ENCODE measurements at regions not wholly inside any gene's neighbourhood (a gene's known extent, or its start where the extent isn't known, plus 50 kb on each side); places are given as distances from the start of the nearest gene placed in this dataset.

DNA sequence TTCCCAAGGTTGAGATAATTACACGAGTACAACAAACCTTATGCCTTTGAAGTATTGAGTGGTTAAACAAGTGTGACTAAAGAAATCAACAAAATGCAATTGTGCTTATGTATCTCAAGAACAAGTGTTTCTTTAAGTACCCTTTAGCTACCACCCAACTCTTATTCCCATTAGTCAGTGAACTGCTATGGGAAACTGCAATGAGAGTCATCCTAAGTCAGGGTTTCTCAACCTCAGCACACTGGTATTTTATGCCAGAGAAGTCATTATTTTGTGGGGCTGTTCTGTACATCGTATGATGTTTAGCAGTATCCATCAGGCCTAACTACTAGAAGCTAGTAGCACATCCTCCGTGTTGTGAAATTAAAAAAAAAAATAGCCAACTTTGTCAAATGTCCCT lies 549.1 kb upstream of the BOD1L1 start:
- no peak for DNase-seq (ENCODE audit: low spot score)

DNA sequence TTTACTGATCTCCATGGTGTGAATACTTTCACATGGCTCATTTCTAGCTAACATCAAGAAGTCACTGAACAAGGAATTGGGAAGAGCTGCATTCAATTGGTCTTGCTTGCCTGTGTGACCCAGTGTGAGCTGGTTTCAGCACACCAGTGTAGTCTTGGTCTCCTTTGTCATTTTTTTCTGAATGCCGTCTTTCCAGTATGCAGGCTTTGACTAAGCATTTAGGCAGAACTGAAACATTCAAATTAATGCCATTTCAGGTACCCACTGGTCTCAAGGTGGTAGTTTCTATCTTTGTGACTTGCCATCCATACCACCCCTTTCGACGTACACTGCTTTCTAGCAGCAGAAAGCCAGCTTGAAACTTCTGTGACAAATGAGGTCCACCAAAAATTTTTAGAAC lies 550.5 kb upstream of the BOD1L1 start:
- DNase-seq (ENCODE audit: low spot score), result no peak

DNA sequence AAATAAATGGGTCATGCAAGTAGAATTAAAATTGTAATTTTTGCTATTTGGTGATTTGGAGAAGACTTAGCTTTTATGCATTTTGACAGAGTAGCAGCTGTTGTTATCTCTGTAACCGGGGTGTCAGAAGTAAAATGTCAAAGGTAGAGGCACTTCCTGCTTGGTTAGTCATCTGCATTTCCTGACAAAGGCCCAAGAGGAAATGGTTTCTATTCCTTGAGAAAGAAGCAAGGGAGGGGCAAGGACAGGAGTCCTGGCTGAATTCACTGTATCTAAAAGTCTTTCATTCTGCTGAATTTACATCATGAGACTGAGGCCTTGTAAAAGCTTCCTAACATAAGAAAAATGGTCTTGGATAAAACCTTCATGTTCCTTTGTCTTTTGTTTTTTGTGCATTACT lies 550.9 kb upstream of the BOD1L1 start:
- DNase-seq (ENCODE audit: low spot score), result no peak

DNA sequence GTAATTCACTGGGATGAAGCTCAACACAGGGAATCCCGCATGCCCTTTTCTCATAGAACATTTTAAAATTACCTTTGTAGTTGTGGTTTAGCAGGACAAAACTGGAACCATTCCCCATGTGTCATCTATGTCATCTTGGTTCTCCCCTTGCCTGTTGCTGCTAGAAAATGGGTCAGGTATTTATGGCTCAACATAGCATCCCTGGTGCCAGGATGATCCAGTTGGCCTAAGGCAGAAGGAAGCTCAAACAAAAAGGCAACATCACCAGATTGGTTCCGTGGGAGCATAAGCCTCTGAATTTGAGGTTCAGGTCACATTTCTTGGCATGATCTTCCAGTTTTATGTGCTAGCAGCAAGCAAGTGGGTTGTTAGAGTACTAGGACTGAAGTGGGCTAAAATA lies 552.6 kb upstream of the BOD1L1 start:
- no peak for DNase-seq (ENCODE audit: low spot score)

DNA sequence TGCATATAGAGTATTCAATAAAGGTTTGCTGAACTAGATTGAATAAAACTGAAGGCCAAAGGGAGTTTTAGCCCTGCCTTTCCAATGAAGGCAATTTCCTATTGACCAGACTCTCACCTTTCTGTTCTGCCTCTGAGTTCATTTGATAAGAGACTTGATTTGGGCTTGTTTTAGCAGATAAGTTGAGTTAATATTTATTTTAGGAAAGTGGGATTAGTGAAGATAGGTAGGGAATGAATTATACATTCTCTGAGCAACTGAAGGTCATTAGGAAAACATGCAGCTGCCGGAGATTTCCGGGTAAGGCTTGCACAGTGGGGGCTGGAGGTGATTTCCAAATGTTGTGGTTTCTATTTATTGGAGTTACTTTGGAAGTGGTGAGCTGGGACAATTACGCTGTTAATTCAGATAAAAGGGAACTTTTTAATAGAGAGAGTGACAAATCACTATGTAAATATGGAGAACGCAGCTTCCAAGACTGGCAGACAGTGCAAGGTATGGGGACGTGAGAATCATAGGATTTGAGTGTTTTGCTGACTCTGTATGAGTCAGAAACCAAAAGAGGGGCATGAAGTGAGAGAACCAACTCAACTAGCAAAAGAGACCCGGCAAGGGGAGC lies 553.6 kb upstream of the BOD1L1 start:
- no peak for DNase-seq (ENCODE audit: low spot score)

DNA sequence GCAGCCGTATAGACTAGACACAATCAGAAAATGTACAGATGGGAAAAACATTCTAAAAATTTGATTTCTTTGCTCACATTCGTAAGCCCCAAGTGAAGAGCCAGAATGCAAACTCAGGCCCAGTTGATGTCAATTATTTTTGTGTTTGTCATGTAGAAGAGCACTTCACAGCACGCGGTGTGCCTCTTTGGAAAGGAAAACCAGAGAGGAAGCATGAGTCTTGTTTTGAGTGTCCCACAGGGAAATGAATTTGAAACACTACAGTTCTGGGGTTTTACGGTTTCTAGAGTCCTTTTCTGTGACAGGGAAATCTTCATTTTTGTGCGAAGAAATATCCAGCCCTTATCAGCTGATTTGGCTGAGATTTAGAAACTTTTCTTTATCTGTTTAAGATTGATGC lies 554.6 kb upstream of the BOD1L1 start:
- no peak for DNase-seq (ENCODE audit: low spot score)

DNA sequence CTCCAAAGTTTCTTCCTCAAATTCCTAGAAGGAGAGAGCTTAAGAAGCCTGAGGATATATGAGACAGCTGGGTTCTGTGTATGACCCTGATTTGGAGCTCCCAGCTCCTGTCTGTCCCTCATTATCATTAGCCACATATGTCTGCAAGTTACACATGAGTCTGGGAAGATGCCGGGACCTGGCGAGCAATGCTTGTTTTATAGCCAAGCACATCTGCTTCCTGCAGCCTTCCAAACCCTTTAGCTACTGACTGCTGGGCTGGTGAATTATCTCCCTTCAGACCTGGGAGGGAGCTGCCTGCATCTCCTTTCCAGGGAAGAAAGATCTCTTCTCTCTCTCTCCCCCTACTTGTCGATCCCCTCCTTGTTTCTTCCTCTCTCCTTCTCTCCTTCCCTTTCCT lies 556.7 kb upstream of the BOD1L1 start:
- DNase-seq (ENCODE audit: low spot score), result no peak

DNA sequence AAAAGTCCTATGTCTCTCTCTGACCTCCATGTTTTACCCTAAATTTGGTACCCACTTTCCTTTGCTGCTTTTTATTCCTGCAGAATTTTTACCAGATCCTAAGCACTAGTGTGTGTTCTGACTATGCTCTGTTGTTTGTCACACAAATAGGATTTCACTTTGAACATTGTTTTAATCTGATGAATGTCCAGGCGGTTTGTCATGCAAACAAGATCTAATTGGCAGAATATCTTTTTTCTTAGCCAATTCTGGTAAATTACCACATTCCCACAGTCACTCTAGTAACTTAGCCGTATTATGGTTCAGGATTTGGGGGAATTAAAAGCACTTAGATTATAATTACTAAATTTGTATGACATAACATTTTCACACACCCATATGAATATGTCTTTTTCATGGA lies 557.2 kb upstream of the BOD1L1 start:
- DNase-seq (ENCODE audit: low spot score), result no peak

DNA sequence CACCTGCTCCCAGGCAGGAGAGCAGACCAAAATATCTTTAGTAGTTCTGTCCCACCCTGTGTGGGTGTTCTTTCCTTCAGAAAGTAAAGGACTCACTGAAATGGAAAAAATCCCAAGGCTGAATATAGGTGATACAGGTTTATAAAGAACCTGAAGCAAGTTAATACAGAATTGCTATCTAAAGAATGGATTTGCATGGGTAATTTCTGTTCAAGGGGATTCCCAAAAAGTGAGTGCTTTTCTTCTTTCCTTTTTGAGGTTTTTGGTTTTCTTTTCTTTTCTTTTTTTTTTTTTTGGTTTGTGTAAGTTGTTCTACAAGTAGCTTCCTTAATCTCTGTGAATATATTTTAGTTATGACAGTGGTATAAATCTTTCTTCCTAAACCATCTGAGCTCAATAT lies 560.7 kb upstream of the BOD1L1 start:
- no peak for DNase-seq (ENCODE audit: low spot score)

DNA sequence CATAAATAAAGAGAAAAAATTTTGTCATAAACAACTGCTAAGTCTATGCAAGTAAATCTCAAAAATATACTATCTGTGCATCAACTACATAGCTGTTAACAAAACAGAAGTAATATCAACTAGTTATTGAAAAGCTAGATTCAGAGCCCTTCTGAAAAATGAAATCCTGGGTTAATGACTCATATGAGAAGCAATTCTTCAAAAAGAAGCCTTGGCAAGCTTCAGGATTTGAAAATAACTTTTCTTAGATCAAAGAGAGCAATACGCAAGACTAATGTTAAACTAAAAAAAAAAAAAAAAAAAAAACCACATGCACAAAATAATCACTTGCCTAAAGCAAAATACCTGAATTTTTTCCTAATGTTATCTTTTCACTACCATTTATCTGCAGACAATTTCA lies 566.1 kb upstream of the BOD1L1 start:
- no peak for DNase-seq (ENCODE audit: low spot score)

DNA sequence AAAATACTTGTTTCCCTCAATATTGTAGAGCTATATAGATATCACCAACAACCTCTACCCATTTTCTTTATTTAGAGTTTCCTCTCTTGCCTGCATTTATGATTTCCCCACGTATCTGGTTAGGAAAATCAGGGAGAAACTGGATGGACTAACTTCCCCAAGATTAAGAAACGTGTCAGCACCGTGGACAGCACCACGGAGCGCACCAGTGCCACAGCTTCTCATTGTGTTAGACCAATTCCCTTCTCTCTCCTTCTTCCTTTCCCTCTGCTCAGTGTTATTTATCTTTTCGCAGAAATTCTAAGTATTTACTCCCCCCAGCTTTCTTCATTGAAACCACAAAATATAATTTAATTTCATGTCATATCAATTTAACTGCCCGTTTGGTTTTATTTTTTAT lies 568.6 kb upstream of the BOD1L1 start:
- DNase-seq (ENCODE audit: low spot score), result no peak

DNA sequence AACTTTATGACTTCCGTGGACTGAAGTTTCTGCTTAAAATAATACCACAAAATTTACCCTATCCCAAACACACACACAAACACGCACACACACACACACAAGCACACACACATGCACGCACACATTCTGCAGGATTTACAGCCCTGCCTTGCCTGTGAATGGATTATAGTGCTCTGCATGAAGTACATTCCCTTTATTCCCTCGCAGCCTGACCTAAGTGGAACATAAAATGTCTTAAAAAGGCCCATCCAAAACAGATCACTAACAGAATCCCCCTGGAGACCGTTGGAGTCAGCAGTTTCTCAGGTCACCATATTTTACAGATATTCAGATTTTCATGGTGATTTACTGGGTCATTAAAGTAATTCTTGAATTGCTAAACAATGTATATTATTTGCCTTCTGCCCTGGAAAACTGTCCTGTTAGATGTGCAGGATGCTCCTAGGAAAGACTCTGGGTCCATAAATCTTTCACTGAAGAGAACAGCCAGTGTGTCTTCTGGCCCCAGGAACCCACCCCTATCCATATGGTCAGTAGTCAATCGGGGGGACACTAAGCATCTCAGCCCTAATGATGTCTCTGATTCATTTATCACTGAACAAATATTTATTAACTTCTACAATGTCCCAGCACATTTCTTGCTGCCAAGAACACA lies 587.7 kb upstream of the BOD1L1 start:
- no peak for DNase-seq (ENCODE audit: low spot score)

DNA sequence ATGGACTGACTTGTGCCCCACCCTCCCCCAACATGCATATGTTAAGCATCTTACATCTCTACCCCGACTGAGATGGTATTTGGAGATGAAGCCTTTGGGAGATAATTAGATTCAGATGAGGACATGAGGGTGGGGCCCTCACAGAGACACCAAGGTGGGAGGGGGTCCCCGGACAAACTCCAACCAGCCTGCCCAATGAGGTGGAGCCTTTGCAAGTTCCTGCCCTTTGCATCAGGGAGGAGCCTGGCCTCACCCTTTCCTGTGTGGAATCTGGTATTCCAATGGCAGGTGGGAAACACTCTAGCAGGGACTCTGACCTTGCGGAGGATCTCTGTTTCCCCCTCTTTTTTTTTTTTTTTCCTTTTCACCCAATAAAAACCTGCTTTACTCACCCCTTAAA lies 589.9 kb upstream of the BOD1L1 start:
- DNase-seq (ENCODE audit: low spot score), result no peak

DNA sequence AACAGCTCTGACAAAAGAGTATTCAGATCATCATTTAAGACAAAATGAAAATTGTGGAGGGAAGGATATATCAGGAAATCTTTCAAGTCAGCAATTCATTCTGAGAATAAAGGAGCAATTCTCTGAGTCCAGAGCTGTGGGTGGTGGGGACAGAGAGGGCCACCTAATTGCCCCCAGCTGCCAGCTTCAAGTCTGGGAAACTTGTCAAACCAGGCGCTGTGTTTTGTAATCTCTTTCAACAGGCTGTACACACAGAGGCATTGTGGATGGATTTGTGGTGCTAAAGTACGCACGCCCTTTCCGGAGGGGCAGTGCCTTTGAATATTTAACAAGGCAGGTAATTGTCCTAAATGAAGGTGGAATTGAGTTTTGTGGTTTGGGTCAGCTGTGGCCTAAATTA lies 591.1 kb upstream of the BOD1L1 start:
- no peak for DNase-seq (ENCODE audit: low spot score)

DNA sequence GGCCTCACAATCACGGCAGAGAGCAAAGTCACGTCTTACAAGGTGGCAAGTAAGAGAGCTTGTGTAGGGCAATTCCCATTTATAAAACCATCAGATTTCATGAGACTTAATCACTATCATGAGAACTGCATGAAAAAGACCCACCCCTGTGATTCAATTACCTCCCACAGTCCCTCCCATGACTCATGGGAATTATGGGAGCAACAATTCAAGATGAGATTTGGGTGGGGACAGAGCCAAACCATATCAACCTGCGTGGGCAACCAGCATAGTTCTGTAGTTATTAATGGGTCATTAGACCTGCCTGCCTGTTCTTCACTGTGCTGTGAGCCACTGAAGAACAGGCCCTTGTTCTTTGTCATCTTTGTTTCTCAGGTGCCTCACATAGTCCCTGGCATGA lies 593.7 kb upstream of the BOD1L1 start:
- no peak for DNase-seq (ENCODE audit: low spot score)

DNA sequence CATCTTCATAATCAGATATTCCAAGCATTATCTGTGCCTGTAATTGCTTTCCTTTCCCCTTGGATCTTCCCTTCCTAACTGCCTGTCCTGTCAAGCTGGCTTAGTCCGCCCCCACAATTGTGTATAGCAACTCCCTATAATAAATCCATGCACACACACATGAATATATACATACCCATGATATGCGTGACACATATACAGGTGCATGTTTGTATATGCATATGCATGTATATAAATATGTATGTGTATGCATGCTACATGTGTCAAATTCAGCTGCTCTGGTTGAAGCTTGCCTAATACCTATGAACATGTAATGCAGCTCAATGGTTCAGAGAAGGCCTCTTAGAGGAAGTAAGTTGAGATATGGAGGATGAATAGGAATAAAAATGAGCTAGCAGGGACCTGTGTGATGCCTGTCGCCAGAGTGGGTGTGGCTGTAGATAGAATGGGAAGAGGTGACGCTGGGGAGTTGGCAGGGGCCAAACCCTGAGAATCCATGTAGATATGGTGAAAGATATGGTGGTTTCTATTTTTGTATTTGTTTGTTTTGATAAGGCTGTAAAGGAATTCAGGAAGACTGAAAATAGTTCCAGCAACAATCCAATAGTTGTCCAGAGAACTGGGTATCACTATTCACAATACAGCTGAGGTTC lies 595.0 kb upstream of the BOD1L1 start:
- DNase-seq (ENCODE audit: low spot score), result no peak

DNA sequence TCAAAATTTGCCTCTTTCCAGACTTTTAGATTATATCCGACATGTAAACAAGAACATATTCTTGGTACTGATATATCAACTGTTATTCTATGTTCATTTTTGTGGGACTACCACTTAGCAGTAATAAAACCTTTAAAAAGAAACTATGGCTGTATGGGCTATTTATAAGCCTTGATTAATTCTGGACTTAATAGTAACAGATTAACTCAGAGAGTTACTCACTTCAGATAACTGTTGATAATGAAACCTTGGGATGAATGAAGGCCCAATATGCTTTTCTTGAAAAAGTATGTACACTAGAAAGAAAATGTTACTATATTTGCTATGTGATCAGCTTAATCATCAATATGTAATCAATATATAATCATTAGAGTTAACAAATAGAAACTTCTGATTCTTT lies 595.9 kb upstream of the BOD1L1 start:
- DNase-seq (ENCODE audit: low spot score), result no peak

DNA sequence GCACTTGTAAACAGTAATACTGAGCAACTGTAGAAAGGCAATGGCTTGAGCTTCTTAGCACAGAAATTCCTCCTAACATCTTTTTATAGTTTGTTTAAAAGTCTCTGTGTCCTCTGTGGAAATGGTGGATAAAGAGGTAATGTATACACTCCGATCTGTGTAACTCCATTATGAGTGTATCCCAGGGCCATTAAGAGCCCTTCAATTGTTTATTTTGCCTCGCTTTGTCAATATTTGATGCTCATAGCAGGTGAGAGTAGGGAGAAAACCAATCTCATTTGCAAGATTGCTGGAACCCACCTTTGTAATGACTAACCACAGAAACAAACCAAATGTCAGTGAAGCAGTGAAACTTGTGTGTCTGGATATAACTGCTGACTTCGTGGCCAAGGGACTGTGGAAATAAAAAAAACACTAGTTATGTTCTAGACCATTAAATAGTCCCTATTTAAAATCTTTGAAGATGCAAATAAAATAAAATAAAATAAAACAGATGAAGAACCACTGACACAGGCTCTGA lies 598.2 kb upstream of the BOD1L1 start:
- DNase-seq (ENCODE audit: low spot score), result no peak

DNA sequence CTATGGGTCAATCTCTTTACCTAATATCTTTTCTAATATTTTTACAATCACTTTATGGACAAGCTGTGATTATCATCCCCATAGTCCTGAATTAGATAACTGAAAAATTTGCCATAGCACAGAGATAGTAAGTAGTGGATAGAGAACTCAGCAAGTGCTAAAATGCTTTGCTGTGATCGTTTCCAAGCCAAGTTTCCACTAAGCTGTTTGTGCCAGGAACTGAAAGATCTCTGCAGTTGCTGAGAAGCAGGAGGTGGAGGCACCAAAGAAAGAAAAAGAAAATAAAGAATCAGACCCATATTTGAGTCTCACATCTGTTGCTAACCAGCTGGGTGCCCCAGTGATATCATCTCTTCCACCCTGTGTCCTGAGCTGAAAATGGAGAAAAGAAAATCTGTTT lies 605.6 kb upstream of the BOD1L1 start:
- DNase-seq (ENCODE audit: low spot score), result no peak

DNA sequence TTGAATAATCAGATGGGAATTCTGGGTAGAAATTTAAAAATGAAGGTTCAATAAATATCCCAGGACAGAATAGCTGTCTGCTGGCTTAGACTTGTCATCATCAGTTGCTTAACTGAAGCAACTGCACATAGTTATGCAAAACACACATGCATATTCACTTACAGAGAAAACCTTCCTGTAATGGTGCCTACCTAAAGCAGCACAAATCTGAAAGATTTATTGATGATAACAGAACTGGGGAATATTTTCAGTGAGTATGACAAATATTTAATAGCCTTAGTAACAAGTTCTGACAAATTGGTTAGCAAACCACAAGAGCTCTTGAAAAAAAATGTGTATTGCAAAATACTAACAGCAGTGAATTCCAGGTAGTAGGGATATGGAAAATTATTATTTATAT lies 606.8 kb upstream of the BOD1L1 start:
- no peak for DNase-seq (ENCODE audit: low spot score)

DNA sequence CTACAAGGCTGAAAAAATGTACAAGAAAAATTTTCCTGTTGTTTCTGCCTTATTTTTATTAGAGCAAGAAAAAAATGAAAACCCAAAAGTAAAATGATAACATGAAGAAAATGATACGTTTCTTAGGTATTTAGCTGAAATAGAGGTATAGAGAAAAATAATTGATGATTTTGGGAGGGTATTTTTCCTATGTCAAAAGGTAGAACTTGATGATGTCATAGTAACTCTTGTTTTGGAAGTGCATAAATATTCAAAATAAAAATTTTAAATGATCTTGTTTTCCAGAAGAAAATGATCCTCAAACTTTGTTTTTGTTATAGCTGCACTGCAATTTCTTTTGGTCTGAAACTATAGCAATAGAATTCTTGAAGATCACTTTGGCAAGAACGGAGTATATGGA lies 608.8 kb upstream of the BOD1L1 start:
- DNase-seq (ENCODE audit: low spot score), result no peak

DNA sequence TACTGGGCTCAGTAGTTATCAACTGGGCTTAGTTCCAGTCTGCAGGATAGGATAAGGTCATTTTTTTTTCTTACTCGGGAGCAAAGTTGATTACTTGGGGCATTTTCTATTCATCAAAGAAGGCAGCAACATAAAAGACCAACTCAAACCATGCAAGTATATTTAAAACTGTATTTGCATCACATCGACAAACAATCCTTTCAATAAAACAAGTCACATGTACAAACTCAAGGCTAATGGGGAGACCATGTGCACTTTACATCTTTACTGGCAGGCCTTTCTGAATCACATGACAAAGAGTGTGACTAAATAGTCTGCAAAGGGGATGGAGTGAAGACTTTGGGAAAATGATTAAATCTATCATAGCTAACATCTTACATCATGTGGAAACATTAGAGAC lies 610.4 kb upstream of the BOD1L1 start:
- no peak for DNase-seq (ENCODE audit: low spot score)

DNA sequence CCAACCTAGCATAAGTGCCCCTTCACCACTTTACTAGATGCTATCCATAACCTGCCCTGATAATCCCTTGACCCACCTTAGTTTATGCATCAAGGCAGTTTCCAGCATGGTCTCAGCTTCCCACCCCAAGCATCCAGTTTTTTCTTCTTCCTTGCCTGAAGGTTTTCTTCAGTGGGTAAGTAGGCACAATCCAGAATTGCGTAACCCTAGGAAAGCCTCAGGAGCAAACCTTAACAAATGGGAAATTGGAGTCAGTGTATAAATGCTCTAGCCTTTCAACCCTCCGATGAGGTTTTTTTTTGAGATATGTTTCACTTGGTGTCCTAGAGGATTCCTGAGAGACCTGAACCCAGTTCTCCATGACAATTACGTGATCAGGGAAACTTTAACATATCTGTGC lies 614.0 kb upstream of the BOD1L1 start:
- DNase-seq (ENCODE audit: low spot score), result no peak

DNA sequence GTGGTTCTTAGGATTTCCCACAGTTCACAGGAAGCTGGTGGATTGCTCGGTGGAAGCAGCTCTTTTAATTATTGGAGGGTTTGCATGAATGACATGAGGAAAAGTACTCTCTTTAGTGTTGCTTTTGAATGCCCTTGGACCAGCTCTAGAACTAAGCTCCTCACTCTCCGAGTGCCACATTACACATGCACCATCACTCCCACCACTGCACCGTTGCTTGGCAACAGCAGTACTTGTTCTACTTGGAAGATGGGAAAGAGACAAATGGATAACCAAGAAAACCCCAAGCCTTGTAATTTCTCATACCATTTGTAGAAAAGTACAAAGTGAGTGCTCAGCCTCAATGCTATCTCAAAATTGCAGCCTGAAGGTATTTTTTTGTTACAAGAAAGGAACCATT lies 620.2 kb upstream of the BOD1L1 start:
- no peak for DNase-seq (ENCODE audit: low spot score)

Data from hematopoietic multipotent progenitor cell treated with erythropoietin and hydrocortisone succinate and interleukin-3 and kit ligand, for 17 days (in vitro differentiated cells).